HAP-1 (cell line): ENCODE measurements at regions not wholly inside any gene's neighbourhood (a gene's known extent, or its start where the extent isn't known, plus 50 kb on each side); places are given as distances from the start of the nearest gene placed in this dataset.

ENCODE experiments used
- DNase-seq, 2 experiments: peaks; one replicate each; pipeline ENCODE4 v3.0.0-alpha.2; 2016 to 2020; ENCODE audit warnings: low spot score in 2 of 2
- H3K27me3 ChIP-seq: fragments of 250-450 bp; sonication (Bioruptor Pico); 2 replicates; pipeline ENCODE4 v1.5.1; 2020; ENCODE audit warnings: low read depth, mild to moderate bottlenecking, moderate library complexity
- H3K36me3 ChIP-seq: fragments of 250-450 bp; sonication (Bioruptor Pico); replicated peaks from 2 replicates; pipeline ENCODE4 v1.5.1; 2020; ENCODE audit warnings: mild to moderate bottlenecking
- H3K4me1 ChIP-seq: fragments of 250-450 bp; sonication (Bioruptor Pico); 2 replicates; pipeline ENCODE4 v1.5.1; 2020; ENCODE audit warnings: mild to moderate bottlenecking
- H3K4me3 ChIP-seq: fragments of 250-450 bp; sonication (Bioruptor Pico); 2 replicates; pipeline ENCODE4 v1.5.1; 2020; ENCODE audit warnings: mild to moderate bottlenecking, moderate library complexity
- H3K9me3 ChIP-seq: fragments of 250-450 bp; sonication (Bioruptor Pico); 2 replicates; pipeline ENCODE4 v1.5.1; 2020; ENCODE audit warnings: mild to moderate bottlenecking, moderate library complexity
- in situ Hi-C: fragments of 300-500 bp; cut with MboI; formaldehyde crosslinking; loops from 3 replicates; pipeline ENCODE4 v1.14.3; 2020; ENCODE audit warnings: low sequenced_read_pairs, inconsistent platforms, mixed read lengths

DNA sequence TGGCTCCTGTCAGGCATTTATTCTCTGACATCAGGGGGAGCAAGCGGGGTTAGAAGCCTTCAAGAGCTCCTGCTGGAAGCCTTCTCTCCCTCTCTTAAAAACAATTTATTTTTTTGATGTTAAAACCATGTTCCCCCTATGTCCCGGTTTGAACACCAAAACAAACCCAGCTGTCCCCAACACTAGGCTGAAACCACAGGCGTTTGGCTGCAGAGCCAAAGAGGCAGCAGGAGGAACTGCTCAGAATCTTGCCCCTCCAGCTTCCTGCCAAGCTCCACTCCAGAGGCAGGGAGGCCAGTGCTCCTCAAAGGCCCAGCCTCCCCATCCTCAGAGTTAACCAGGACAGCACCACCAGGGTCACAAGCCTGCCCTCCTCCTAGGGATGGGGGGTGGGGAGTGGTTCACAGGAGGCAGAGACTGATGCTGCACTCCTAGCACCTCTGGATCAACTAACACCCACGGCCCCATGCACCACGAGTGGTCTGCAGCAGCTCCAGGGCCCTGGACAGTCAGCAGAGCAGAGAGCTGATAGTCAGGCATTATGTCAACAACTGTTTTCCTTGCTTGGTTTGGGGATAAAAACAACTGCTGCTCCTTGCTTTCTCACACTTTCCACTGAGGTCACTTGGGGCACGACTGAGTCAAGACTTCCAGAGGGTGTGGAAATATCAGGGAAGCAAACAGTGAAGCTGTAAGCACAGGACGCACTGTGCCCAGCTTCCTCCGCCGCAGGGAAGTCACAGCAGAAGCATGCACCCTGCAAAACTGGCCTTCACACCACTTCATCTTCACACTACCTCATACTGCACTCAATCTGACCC, 96.5 kb upstream of the ADRA1B start:
- DNase-seq = no peak
- no peaks in the 10 kb centered on the region for H3K36me3 ChIP-seq
- in situ Hi-C loops = no loop called here
- H3K4me3 ChIP-seq = no peak overlapping the region
- peaks cover 8% of the 10 kb centered on the region for H3K27me3 ChIP-seq
- no peaks in the 10 kb centered on the region for H3K9me3 ChIP-seq
- H3K4me1 ChIP-seq = no peaks in the 10 kb centered on the region

DNA sequence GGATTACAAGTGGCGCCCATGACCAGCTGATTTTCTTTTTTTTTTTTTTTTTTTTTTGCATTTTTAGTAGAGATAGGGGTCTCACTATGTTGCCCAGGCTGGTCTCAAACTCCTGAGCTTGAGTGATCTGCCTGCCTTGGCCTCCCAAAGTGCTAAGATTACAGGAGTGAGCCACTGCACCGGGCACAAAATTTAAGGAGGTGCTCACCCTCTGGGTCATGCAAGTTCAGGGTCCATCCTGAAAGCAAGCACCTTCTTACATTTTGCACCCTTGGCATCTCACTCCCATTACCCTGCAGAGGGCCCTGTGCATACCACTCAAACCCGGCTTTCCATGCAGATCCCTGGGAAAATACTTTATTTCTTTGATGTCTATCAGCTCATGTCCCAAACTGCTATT, 95.6 kb upstream of the ADRA1B start:
- no peak overlapping the region for H3K4me3 ChIP-seq
- H3K9me3 ChIP-seq = no peaks in the 10 kb centered on the region
- no peaks in the 10 kb centered on the region for H3K36me3 ChIP-seq
- in situ Hi-C loops = no loop called here
- peaks cover 8% of the 10 kb centered on the region for H3K27me3 ChIP-seq
- H3K4me1 ChIP-seq = no peaks in the 10 kb centered on the region
- no peak for DNase-seq

DNA sequence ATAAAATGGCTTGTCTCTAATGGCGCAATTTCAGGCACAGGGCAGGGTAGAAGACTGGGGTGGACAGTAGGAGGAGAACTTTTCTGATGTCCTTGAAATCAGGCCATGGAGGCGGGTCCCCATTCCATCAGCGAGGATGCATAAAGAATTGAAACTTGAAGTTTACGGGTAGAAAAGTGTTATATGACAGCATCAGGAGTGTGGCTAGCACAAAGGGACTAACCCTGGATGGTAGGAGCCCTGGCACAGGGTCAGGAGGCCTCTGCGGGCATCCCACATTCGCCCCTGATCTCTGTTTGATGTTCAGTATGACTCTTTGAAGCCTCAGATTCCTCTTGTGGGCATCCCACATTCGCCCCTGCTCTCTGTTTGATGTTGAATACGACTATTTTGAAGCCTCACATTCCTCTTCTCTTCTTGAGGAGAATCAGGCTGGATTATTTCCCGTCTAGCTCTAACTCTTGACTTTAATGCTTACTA, 94.8 kb upstream of the ADRA1B start:
- peaks cover 8% of the 10 kb centered on the region for H3K27me3 ChIP-seq
- H3K4me1 ChIP-seq = no peaks in the 10 kb centered on the region
- in situ Hi-C loops = no loop called here
- H3K36me3 ChIP-seq = no peaks in the 10 kb centered on the region
- no peak overlapping the region for H3K4me3 ChIP-seq
- no peaks in the 10 kb centered on the region for H3K9me3 ChIP-seq
- DNase-seq = no peak

DNA sequence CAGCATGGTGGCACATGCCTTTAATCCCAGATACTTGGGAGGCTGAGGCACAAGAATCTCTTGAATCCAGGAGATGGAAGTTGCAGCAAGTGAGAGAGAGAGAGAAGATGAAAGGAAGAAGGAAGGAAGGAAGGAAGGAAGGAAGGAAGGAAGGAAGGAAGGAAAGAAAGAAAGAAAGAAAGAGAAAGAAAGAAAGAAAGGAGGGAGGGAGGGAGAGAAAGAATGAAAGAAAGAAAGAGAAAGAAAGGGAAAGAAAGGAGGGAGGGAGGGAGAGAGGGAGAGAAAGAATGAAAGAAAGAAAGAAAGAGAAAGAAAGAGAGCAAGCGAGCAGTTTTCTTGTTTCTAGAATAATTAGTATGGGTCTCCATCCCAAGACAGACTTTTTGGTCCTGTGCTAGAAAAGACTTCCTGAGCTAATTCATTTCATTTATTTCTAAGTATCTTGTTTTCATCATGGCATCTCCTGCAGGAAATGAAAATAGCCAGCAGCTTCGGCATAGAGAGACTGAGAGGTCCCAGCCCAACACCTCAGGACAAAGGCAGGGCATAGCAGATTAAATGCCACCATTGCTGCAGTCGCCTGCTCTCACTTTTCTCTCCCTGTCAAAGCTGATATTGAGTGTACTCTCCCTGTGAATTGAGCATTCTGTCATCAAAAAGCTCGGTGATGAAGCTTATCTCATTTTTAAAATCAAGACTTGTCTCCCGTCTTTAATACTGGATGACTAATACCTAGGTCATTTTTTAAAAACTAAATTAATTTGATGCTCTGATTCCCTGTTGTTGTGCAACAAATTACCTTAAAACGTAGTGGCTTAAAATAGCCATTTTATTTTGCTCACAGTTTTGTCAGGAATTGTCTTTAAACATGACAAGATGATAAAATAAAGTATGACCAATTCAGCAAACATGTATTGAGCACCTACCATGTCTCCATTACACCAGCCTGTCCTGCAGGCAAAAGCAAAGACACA, 91.8 kb upstream of the ADRA1B start:
- Histone ChIP-seq H3K36me3 (no peaks in the 10 kb centered on the region), H3K4me1 (no peaks in the 10 kb centered on the region), H3K9me3 (no peaks in the 10 kb centered on the region), H3K27me3 (peaks cover 8% of the 10 kb centered on the region), H3K4me3 (no peak overlapping the region)
- in situ Hi-C loops = no loop called here
- DNase-seq = no peak

DNA sequence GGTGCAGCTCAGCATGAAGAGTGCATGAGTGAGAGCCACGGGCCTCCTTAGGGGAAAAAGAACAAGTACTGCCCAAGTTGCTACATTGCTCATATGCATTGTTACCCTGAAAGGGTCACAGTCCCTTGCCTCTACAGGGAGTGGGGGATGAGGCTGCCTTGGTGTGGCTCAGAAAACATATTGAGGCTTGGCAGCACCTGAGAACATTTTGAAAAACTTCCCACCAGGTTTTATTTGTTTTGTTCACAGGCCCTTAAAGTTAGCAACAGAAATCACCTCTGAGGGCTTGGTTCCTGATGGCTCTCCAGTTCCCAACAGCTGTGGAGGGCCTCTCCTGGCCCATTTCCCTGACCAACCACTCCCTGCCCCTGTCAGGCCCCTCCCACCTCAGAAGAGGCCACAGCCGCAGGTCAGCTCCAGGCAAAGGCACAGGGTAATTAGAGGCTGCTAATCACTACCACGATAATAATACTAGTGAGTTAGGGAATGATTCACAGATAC, 90.7 kb upstream of the ADRA1B start:
- peaks cover 8% of the 10 kb centered on the region for H3K27me3 ChIP-seq
- in situ Hi-C loops = no loop called here
- H3K36me3 ChIP-seq = no peaks in the 10 kb centered on the region
- no peaks in the 10 kb centered on the region for H3K9me3 ChIP-seq
- no peak for DNase-seq
- no peaks in the 10 kb centered on the region for H3K4me1 ChIP-seq
- H3K4me3 ChIP-seq = no peak overlapping the region

DNA sequence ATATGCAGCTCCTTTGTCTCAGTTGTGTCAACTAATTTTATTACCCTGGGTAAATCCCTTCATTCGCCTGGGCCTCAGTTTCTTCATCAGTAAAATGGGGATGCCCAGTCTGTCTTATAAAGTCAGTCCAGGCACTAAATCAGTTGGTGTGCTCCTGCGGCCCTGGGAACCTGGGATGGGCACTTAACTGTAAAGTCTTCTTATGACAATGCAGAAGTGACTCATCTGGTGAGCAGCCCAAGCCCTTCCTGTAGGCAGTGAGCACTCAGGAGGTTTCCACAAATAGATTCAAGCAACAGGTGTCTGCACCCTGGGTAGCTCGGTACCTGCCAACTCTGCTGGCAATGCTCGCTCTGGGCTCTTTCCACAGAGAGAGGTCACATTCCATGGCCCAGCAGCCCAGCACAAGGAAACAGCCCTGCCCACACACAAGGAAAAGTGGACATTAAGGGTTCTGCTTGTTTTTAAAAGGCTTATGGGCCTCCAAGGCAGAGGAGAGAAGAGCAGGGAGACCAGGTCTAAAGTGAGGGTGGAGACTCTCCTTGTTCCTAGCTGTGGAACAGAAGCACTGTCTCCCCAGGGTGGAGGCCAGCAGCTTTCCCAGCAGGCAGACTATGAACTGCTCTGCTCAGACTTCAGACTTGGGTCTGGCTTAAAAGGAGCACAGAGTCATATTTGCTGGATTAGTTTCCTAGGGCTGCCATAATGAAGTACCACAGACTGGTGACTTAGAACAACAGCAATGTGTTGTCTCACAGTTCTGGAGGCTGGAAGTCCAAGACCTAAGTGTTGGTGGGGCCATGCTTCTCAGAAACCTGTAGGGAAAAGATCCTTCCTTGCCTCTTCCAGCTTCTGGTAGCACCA, 89.7 kb upstream of the ADRA1B start:
- no peaks in the 10 kb centered on the region for H3K4me1 ChIP-seq
- H3K4me3 ChIP-seq = no peak overlapping the region
- in situ Hi-C loops = no loop called here
- H3K9me3 ChIP-seq = no peaks in the 10 kb centered on the region
- no peak for DNase-seq
- no peaks in the 10 kb centered on the region for H3K36me3 ChIP-seq
- H3K27me3 ChIP-seq = peaks cover 3% of the 10 kb centered on the region

DNA sequence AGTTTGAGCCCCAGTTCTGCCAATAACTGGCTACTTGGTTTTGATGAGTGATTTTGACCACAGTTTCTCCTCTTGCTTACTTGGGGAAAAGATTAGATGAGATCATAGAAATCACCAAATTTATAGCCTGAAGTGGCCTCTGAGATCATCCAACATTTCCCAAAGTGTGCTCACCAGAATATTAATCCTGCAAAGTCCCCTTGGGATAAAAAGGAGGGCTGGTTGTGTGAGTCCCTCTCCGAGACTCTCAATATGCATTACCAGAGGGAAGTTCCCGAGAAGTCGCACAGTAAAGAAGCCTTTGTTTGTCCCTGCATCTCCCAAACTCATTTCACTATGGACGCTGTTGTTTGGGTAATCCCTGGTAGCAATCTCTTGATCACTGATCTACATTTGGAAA, 88.4 kb upstream of the ADRA1B start:
- DNase-seq = no peak
- Histone ChIP-seq H3K9me3 (no peaks in the 10 kb centered on the region), H3K4me1 (no peaks in the 10 kb centered on the region), H3K27me3 (no peaks in the 10 kb centered on the region), H3K4me3 (no peak overlapping the region), H3K36me3 (no peaks in the 10 kb centered on the region)
- in situ Hi-C loops = no loop called here

DNA sequence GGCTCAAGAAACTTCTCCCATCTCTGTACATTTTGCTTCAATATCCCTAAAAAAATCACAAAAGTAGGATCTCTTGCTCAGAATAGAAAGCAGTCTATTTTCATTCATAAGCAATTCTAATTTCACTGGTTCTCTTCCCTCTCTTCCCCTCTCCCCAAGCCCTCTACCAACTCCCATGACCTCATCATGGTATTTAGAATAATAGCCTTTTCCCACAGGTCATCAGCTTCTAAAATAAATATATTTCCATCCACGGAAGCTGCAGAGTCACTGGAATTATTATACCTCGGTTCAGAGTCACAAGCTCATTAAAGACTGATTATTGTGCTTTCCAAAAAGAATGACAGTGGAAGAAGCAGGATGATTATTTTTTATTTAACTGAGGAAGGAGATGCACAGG, 84.2 kb upstream of the ADRA1B start:
- H3K9me3 ChIP-seq = no peaks in the 10 kb centered on the region
- in situ Hi-C loops = no loop called here
- no peaks in the 10 kb centered on the region for H3K36me3 ChIP-seq
- H3K4me3 ChIP-seq = no peak overlapping the region
- no peak for DNase-seq
- no peaks in the 10 kb centered on the region for H3K27me3 ChIP-seq
- no peaks in the 10 kb centered on the region for H3K4me1 ChIP-seq

DNA sequence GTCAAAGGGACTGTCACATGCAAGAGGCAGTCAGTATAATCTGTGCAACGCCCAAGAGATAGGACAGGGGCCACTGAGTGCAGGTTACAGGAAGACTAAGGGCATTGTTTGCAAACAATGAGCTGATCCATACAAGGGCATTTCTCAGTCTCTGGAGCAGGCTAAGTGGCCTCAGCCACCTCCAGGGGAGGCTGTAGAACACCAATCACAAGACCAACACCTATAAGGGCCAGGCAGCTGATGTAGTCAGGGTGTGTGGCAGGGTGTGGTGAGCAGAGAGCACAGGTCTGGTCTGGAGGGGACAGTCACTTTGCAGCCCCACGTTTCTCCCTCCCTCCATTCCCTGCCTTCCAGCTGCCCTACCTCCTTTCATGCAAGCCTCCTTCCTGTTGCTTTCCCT, 83.2 kb upstream of the ADRA1B start:
- in situ Hi-C loops = no loop called here

DNA sequence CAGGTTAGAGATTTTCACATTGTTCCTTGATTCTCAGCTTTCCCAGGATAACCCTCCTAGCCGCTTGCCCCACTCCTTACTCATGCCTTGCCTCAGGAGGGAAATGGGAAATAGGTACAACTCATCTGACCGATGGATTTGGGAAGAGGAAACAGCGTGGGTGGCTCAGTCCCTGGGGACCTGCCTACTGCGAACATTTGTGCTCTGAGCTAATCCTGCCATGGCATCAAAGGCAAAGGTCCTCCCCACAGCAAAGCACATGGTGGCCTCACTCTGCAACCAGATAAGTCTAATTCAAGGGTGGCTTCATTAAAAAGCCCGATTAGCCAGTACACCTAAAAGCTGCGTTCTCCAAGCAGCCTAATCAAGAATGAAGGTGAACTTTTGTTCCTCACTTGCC, 82.4 kb upstream of the ADRA1B start:
- Histone ChIP-seq H3K4me1 (no peaks in the 10 kb centered on the region), H3K27me3 (no peaks in the 10 kb centered on the region), H3K36me3 (no peaks in the 10 kb centered on the region), H3K4me3 (no peak overlapping the region), H3K9me3 (no peaks in the 10 kb centered on the region)
- in situ Hi-C loops = no loop called here
- DNase-seq = no peak

More for the DNA sequence above, 83.2 kb upstream of the ADRA1B start:
- H3K9me3 ChIP-seq = no peaks in the 10 kb centered on the region
- no peaks in the 10 kb centered on the region for H3K36me3 ChIP-seq
- H3K4me1 ChIP-seq = no peaks in the 10 kb centered on the region
- no peaks in the 10 kb centered on the region for H3K27me3 ChIP-seq
- no peak overlapping the region for H3K4me3 ChIP-seq
- DNase-seq = no peak

DNA sequence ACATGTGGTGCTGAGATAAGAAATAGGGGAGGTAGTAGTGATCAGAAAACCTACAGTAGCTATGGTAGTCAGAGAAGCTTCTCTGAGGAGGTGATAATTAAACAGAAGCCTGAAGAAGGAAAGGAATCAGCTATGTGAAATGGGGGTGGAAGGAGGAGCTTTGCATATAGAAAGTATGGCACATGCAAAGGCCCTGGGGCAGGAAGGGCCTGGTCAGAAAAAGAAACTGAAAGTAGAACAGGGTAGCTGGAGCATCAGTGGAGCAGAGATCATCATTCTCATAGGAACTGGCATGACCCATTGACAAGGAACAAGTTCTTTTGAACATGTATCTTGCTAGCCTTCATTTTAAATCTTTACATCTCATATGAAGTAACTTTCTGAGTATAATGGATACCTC, 80.7 kb upstream of the ADRA1B start:
- DNase-seq = no peak
- in situ Hi-C loops = no loop called here
- H3K4me3 ChIP-seq = no peak overlapping the region
- H3K36me3 ChIP-seq = no peaks in the 10 kb centered on the region
- no peaks in the 10 kb centered on the region for H3K27me3 ChIP-seq
- no peaks in the 10 kb centered on the region for H3K9me3 ChIP-seq
- H3K4me1 ChIP-seq = no peaks in the 10 kb centered on the region

DNA sequence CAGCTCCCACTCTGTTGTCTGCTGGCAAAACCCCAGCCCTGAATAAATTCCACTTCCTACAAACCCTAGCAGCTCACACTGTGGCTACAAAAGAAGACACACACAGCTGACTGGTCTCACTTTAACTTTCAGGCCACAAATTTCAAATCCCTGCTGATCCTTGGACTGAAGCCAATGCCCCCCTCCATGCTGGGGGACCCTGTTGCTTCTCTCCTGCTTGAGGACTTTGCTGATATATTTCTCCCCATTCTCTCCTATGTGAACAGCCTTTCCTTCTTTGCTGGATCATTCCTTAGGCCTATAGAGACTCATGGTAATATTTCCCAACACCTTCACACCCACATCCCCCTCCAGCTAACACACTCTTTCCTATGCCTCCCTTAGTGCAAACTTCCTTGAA, 79.6 kb upstream of the ADRA1B start:
- H3K36me3 ChIP-seq = no peaks in the 10 kb centered on the region
- in situ Hi-C loops = no loop called here
- no peak for DNase-seq

DNA sequence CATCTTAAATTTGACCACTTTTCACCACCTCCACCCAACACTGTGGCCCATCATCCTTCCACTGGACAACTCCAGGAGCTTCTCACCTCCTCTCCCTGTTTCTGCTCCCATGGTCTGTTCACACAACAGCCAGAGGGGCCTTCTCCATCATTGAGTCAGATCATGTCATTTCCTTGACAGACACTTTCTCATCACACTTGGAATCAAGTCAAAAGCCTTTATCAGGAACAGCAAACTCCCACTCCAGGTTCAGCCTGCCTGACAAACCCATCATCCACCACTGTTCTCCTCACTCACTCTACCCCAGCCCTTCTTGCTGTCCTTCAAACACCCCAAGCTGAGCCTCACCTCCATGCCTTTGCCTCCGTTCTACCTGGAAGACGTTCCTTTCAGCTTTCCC, 78.4 kb upstream of the ADRA1B start:
- DNase-seq = no peak
- Histone ChIP-seq H3K4me3 (no peak overlapping the region), H3K9me3 (no peaks in the 10 kb centered on the region), H3K4me1 (no peaks in the 10 kb centered on the region), H3K36me3 (no peaks in the 10 kb centered on the region), H3K27me3 (no peaks in the 10 kb centered on the region)
- in situ Hi-C loops = no loop called here

More for the DNA sequence above, 79.6 kb upstream of the ADRA1B start:
- no peaks in the 10 kb centered on the region for H3K4me1 ChIP-seq
- H3K9me3 ChIP-seq = no peaks in the 10 kb centered on the region
- no peaks in the 10 kb centered on the region for H3K27me3 ChIP-seq
- no peak overlapping the region for H3K4me3 ChIP-seq
